Frontal cortex (tissue), 3 donors: ENCODE measurements at regions not wholly inside any gene's neighbourhood (a gene's known extent, or its start where the extent isn't known, plus 50 kb on each side); places are given as distances from the start of the nearest gene placed in this dataset.

ENCODE experiments used
- DNase-seq, 2 donors: peaks; one replicate each; pipeline ENCODE4 v3.0.0; 2012; ENCODE audit warnings: low spot score in 2 of 2
- FAIRE-seq: peaks from 2 replicates; lab custom pipeline; 2012; peaks lifted over from hg19 to GRCh38; lab: Jason Lieb, UNC
- donor health status: control.
- donor health status: control.
- donor health status: control.

GRCh38 chr12:76226956-76227355 is 121.3 kb downstream of the BBS10 start:
- FAIRE-seq = no peak

DNA sequence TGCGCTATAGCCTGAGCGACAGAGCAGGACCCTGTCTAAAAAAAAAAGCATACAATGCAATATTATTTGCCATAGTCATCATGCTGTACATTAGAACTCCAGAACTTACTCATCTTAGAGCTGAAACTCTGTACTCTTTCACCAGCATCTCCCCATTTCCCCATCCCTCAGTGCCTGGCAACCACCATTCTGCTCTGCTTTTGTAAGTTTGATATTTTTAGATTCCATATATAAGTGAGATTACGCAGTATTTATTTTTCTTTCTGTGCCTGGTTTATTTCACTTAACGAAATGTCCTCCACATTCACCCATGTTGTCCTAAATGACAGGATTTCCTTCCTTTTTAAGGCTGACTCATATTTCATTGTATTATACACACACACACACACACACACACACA is 121.8 kb downstream of the BBS10 start:
- no peak for FAIRE-seq
- no peak for DNase-seq

More at GRCh38 chr12:76226956-76227355, 121.3 kb downstream of the BBS10 start:
- DNase-seq = no peak

DNA sequence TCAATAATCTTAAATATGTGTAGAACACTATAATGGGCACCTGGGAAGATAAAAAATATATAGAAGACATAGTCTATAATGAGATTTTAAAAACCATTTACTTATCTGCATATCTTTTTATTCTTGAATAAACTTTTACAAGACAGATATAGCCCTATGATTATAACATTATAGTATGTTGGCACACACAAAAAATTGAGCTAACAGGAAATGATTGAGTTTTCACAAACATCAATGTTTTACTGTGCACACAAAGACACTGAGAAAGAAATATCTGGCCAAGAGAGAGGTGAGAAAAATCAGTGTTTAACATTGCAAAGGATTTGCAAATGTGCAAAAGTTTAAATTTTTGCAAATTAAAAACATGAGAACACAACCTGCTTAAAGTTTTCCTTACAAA is 124.3 kb downstream of the BBS10 start:
- FAIRE-seq (no peak), DNase-seq (no peak)

DNA sequence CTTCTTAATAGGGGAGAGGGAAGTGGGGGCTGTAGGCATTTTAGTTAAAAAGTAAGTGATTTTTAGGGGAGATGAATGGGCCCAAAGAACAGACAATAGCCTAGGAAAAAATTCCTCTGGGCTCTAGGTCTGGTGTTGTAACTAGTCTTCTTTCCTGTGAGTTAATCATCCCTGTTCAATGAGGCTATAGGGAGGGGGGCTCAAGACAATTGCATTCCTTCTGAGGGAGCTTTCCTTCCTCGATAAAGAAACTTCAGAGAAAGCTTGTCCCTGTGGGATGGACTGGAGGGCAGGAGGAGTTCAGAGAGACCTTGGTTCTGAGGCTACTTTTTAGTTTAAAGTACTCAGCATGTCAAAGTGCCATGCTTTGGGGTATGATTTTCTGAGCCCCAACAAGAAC is 127.2 kb downstream of the BBS10 start:
- FAIRE-seq (no peak), DNase-seq (no peak)

- DNase-seq = no peak
- no peak for FAIRE-seq
Measured at GRCh38 chr12:76219806-76220205, 128.4 kb downstream of the BBS10 start.

DNA sequence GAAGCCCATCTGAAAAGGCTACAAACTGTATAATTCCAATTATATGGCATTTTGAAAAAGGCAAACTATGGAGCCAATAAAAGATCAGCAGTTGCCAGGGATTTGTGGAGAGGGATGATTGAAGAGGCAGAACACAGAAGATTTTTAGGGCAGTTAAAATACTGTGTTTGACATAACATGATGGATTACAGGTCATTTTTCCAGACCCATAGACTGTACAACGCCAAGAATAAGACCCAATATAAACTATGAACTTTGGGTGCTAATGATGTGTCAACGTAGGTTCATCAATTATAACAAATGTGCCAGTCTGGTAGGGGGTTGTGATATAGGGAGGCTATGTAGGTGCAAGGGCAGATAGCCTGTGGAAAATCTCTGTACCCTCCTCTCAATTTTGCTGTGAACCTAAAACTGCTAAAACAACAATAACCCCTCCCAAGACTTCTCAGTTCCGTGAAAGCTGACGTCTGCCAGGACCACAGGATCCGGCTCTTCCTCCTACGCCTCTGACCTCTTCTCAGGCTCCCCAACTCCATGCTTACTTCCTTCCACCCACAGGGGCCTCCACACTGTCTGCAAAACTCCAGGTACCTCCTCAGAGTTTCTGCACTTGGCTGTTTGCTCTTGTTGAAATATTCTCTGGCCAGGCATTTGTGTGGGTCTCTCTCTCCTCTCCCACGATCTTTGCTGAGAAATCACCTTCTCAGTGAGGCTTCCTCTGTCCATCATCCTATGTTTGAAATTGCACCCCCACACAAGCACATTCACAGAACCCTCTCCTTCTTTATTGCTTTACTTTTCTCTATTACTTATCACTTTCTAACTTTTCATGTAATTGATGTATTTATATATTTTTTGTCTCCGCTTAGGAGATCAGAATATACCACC is 131.4 kb downstream of the BBS10 start:
- no peak for FAIRE-seq
- DNase-seq = no peak

- DNase-seq = no peak
- no peak for FAIRE-seq
Measured at GRCh38 chr12:76208129-76208528, 123.6 kb upstream of the NAP1L1 start.

GRCh38 chr12:76206677-76207072 is 122.2 kb upstream of the NAP1L1 start:
- FAIRE-seq = no peak

GRCh38 chr12:76206039-76206676 is 121.7 kb upstream of the NAP1L1 start:
- DNase-seq (no peak), FAIRE-seq (no peak)

More at GRCh38 chr12:76206677-76207072, 122.2 kb upstream of the NAP1L1 start:
- no peak for DNase-seq

GRCh38 chr12:76202621-76203020 is 118.1 kb upstream of the NAP1L1 start:
- no peak for DNase-seq
- FAIRE-seq = no peak

DNA sequence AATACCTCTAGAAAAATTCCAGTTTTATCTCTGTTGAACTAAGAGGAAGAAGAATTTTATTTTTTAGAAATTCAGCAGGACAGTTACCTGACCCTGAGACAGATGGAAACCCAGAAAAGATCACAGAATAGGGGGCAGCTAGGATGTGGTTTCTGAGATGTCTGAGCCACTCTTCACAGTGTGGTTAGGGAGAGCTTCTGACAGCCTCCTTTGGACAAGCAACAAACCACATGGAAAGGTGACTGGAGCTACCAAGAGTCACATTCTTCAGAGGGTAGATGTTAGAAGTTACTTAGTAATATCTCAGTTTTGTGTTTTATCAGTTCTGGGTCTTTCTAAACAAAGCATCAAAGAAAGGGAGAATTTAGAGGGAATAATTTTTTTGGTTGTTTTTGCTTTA is 117.3 kb upstream of the NAP1L1 start:
- FAIRE-seq = no peak
- no peak for DNase-seq

DNA sequence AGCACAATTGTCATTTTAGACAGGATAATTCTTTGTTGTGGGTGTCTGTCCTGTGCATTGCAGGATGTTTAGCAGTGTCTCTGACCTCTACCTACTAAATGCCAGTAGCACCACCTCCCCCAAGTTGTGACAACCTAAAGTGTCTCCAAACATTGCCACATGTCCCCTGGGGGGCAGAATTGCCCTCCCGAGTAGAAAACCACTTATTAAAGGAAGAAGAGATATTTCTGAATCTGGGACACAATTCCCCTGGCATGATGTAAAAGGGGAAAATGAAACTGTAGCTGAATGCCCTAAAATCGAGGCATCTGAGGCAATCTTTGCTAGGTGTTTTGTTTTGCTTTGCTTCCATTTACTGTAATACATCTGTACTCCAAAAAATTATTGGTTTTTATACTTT is 116.8 kb upstream of the NAP1L1 start:
- no peak for FAIRE-seq
- no peak for DNase-seq

DNA sequence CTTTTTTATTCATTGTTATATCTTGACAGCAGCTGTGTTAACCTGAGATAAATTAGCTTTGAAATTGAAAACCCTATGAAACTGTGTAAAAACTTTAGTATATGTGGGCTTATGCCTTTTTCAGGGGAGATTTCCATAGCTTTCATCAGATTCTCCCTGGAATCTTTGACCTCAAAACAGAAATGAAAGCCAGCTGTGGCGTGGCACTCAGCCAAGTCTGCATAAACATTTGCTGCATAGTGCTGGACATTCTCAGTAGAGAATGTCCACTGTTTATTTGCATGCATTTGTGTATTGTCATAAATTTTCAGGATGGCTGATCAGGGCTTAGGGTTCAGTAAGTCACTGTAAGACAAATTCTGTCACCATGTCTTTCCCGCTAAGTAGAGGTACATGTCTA is 115.3 kb upstream of the NAP1L1 start:
- DNase-seq = no peak
- FAIRE-seq = no peak

- no peak for FAIRE-seq
- DNase-seq = no peak
Measured at GRCh38 chr12:76198839-76199238, 114.4 kb upstream of the NAP1L1 start.

DNA sequence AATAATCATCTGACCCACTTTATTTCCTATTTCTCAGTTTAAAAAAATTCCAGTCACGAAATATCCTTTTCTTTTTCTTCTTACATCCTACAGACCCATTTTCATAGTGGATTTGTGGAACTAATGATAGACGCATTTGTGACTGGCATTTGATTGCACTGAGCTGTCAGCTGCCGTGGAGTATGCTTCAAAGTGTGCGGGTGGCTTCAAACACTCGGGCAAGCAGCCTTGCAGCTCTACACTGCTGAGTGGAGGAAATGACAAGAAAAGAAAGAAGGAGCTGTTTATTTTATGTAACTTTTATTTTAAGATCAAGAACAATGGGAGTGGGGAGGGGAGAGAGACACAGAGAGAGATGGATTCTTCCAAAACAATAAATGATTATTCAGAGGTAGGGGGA is 112.8 kb upstream of the NAP1L1 start:
- no peak for FAIRE-seq
- no peak for DNase-seq

DNA sequence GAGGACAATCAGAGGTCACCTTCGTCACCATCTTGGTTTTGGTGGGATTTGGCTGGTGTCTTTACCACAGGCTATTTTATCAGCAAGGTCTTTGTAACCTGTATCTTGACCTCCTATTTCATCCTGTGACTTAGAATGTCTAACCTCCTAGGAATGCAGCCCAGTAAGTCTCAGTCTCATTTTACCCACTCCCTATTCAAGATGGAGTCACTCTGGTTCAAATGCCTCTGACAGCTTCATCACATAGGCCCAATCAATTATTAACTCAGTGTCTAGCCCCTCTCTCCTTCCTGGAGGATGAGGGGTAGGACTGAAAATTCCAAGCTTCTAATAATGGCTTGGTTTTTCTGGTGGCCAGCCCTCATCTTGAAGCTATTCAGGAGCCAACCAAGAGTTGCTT is 111.4 kb upstream of the NAP1L1 start:
- no peak for DNase-seq
- FAIRE-seq = no peak

DNA sequence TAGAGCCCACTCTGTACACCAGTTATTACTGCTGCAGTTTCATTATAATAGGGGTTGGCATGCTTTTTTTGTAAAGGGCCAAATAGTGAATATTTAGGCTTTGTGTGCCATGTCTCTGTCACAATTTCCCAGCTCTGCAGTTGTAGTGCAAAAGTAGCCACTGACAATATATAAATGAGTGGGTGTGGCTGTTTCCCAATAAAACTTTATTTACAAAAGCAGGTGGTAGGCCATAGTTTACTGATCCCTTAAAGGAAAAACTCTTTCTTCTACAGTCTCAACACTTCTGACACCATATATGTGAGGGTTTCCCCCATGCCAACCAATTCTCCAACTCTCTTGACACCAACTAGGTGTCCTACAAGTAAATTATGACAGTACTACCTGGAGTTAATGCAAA is 110.2 kb upstream of the NAP1L1 start:
- no peak for FAIRE-seq

DNA sequence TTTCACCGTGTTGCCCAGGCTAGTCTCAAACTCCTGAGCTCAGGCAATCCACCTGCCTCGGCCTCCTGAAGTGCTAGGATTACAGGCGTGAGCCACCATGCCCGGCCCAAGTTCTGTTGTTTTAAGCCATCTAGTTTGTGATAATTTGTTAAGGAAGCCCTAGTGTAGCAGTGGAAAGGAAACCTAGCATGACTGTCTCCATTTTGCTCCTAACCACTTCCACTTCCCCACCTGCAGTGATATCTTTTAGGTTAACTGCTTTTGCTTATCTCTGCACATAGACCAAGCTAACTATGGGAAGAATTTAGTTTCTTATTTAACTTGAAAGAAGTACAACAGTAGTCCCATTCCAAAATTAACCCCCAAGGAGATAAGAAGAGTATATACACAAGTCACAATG is 109.5 kb upstream of the NAP1L1 start:
- FAIRE-seq = no peak
- DNase-seq = no peak

More for the DNA sequence above, 110.2 kb upstream of the NAP1L1 start:
- no peak for DNase-seq

GRCh38 chr12:76192416-76192815 is 107.9 kb upstream of the NAP1L1 start:
- no peak for FAIRE-seq

GRCh38 chr12:76190299-76190698 is 105.8 kb upstream of the NAP1L1 start:
- FAIRE-seq (no peak), DNase-seq (no peak)

More at GRCh38 chr12:76192416-76192815, 107.9 kb upstream of the NAP1L1 start:
- DNase-seq = no peak

GRCh38 chr12:76189851-76190250 is 105.4 kb upstream of the NAP1L1 start:
- FAIRE-seq = no peak

More at GRCh38 chr12:76189851-76190250, 105.4 kb upstream of the NAP1L1 start:
- no peak for DNase-seq
